ENCODE measurements at regions not wholly inside any gene's neighbourhood (a gene's known extent, or its start where the extent isn't known, plus 50 kb on each side); places are given as distances from the start of the nearest gene placed in this dataset.

DNA sequence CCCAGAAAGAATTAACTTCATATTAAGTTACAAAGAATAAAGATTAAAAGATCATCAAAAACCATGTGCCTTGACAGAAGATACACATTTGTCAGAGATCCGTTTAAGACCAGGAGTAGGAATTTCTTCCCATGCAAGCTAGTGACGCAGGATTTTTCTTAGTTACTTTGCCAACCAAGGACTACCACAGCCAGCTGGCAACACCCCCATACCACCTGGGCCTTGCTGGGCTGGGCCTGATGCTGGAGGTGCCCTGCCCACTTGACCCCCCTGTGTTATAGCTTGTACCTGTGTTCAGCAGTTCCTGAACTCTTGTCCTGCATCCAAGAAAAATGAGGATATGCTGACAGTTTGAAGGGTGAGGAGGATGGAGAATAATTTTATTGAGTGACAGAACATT is 290.9 kb upstream of the SMC2 start:
- no peaks in the 10 kb centered on the region for H3K4me1 Mint-ChIP-seq
- no peak overlapping the region for H3K4me3 Mint-ChIP-seq
- no peak for DNase-seq (ENCODE audit: low spot score in 2 of 2)
- no peak overlapping the region for H3K27ac Mint-ChIP-seq
- peaks cover 6% of the 10 kb centered on the region for H3K9me3 Mint-ChIP-seq
- no peaks in the 10 kb centered on the region for H3K36me3 Mint-ChIP-seq
- no peak for ATAC-seq

DNA sequence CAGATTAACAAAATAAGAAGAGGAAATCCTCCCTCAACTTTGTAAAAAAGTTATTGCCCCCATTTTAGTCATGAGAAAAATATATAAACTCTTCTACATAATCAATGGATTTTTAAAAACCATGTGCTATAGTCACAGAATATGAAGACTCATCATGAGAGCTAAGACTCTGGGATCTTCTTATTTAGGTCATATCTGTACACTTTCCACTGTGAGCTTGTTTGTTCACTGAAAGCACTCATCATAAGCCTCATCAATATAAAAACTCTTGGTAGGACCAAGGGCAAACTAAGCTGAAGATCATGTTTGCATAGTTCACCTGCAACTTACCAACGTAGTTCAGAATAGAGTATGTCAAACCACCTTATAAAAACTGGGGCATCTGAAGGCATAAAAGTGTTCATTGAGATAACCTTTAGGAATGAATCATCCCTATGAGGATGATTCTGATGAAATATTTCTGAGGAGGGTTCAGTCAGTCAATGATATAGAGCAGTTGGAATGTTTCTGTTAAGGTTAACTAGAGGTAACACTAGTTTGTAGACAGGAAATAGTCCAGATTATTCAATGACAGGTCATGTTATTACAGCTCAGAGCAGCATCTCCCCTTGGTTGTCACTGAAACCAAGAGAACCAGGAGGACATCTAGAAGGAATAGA is 289.9 kb upstream of the SMC2 start:
- no peak for ATAC-seq
- Mint-ChIP-seq H3K4me1 (no peaks in the 10 kb centered on the region), H3K27ac (no peak overlapping the region), H3K4me3 (no peak overlapping the region), H3K36me3 (no peaks in the 10 kb centered on the region), H3K9me3 (peaks cover 6% of the 10 kb centered on the region)
- DNase-seq (ENCODE audit: low spot score in 2 of 2) = no peak

DNA sequence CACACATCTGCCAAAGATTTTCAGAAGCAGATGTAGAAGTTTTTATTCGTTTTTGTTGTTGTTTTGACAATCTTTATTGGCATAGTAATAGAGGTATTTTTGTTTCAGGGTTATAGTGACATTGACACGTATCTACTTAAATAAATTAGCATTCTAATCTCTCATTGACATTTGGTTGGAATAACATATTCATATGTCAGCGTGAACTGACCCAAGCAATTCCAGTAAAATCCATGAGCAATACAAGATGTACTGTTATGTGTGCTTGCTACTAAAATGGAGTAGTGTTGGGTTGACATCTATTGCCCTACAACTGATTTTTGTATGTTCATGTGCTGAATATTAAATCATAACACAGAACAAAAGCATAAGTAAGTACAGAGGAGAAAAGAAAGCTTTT is 284.4 kb upstream of the SMC2 start:
- Mint-ChIP-seq H3K4me3 (no peak overlapping the region), H3K27ac (no peak overlapping the region), H3K9me3 (peaks cover 3% of the 10 kb centered on the region), H3K4me1 (no peaks in the 10 kb centered on the region), H3K36me3 (no peaks in the 10 kb centered on the region)
- ATAC-seq (no peak), DNase-seq (ENCODE audit: low spot score in 2 of 2) (no peak)

DNA sequence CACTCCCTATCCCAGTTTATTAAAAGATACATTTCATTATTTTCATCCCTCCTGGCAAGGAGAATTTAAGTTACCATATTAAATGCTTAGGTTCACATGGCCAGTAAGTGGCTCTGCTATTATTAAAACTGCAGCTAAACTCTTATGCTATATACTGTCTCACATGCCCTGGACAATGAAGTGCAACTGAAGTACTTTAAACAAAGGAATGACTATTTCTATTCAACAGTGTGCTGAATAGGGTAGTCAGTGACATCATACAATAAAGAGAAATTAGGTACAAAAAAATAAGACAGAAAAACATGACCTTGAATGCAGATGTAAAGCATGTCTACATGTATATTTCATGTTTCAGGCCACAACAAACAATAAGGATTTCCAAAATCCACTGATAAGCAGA is 282.6 kb upstream of the SMC2 start:
- H3K27ac Mint-ChIP-seq = no peak overlapping the region
- no peaks in the 10 kb centered on the region for H3K9me3 Mint-ChIP-seq
- ATAC-seq (no peak), DNase-seq (ENCODE audit: low spot score in 2 of 2) (no peak)
- H3K4me1 Mint-ChIP-seq = no peaks in the 10 kb centered on the region
- H3K36me3 Mint-ChIP-seq = no peaks in the 10 kb centered on the region
- H3K4me3 Mint-ChIP-seq = no peak overlapping the region

DNA sequence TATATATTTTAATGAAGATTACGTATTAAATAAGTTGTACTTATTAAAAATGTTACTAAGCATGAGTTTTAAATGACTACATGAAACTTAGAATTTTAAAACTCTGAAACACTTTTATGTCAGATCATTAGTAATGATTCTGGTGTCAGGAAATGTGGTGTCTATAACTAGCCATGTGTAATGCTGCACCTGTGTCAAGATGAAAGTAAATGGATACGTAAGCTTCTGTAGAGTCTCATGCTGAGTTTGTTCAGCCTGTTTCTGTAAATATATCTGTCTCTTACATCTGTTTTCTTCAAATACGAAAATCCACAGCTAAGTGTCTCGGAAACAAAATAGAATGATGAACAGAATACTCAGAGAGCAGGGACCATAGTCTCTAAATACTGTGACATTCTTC is 278.0 kb upstream of the SMC2 start:
- H3K4me1 Mint-ChIP-seq = no peaks in the 10 kb centered on the region

DNA sequence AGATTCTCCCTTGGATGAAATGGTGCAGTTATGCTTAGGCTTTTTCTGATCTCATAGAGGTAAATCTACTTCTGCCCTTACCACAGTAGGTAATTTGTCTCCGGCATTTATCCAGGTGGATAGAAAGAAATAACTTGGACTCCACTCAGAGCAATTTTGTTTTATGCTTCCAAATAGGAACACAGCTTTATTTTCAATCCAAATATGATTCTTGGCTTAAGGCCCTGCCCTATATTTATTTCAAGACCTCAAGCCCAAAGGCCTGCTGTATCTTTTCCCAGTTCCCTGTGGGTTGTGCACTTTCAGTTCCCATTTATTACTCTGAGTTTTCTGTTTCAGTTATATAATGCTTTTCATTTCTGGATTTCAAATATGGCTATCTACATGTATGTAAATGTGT is 274.2 kb upstream of the SMC2 start:
- ATAC-seq = no peak
- H3K9me3 Mint-ChIP-seq = no peaks in the 10 kb centered on the region
- no peak for DNase-seq (ENCODE audit: low spot score in 2 of 2)
- H3K36me3 Mint-ChIP-seq = no peaks in the 10 kb centered on the region
- no peak overlapping the region for H3K4me3 Mint-ChIP-seq
- H3K4me1 Mint-ChIP-seq = no peaks in the 10 kb centered on the region
- no peak overlapping the region for H3K27ac Mint-ChIP-seq

More for the DNA sequence above, 278.0 kb upstream of the SMC2 start:
- H3K9me3 Mint-ChIP-seq = no peaks in the 10 kb centered on the region
- no peaks in the 10 kb centered on the region for H3K36me3 Mint-ChIP-seq
- no peak overlapping the region for H3K27ac Mint-ChIP-seq
- H3K4me3 Mint-ChIP-seq = no peak overlapping the region
- DNase-seq (ENCODE audit: low spot score in 2 of 2) = no peak
- ATAC-seq = no peak

DNA sequence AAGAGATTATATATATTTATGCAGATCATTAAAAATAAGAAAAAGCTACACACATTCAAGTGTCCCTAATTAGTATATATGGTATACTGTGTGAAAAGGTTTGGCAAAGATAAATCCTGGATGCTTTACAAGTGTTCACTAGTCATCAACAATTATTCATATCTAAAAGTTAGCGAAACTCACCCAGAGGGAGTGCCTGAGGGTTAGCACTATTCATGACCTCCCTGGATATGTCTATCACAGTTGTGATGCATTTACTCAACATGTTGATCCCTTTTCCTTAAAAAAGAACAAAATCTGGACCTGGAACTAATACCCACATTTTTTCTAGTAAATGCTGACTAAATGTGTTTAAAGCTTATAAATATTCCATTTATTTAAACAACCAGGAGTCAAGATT is 273.0 kb upstream of the SMC2 start:
- Mint-ChIP-seq H3K9me3 (no peaks in the 10 kb centered on the region), H3K36me3 (no peaks in the 10 kb centered on the region), H3K27ac (no peak overlapping the region), H3K4me1 (no peaks in the 10 kb centered on the region), H3K4me3 (no peak overlapping the region)
- DNase-seq (ENCODE audit: low spot score in 2 of 2) (no peak), ATAC-seq (no peak)

DNA sequence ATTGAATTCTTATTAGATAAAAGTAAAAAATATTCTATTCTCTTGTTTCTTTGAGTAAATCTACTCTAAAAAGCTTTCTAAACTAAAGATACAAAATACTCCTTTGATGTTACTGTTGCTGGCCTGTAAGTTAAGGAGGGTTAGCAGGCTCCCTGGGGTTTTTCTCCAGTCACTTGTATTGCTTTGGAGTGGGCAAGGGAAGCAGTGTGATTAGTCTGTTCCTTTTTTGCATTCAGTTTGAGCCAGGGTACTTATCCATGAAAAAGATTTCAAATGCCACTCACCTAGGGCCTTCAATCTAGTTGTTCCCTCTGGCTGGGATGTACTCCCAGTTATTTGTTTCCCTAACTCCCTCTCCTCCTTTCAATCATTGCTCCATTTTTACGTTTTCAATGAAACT is 256.2 kb upstream of the SMC2 start:
- Mint-ChIP-seq H3K27ac (no peak overlapping the region), H3K4me1 (no peaks in the 10 kb centered on the region), H3K36me3 (no peaks in the 10 kb centered on the region), H3K4me3 (no peak overlapping the region), H3K9me3 (peaks cover 2% of the 10 kb centered on the region)
- no peak for ATAC-seq
- DNase-seq (ENCODE audit: low spot score in 2 of 2) = no peak

DNA sequence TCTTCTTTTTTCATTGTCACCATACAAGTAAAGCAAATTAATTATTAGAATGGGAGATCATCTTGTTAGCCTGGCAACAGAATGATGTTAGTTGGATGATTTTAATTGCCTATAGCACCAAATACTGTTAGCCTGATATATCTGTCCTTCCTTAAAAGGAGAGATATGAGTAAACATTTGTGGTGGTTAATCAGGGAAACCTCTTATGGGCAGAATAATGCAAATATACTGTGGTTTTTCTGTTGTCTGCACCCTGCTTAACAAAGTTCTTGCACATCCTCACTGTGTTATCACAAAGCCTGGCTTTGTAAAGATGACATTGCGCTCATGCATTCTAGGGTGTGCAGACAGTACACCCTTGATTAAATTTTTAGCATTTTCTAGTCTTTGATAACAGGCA is 254.9 kb upstream of the SMC2 start:
- H3K4me1 Mint-ChIP-seq = no peaks in the 10 kb centered on the region
- H3K4me3 Mint-ChIP-seq = no peak overlapping the region
- H3K9me3 Mint-ChIP-seq = peaks cover 2% of the 10 kb centered on the region
- DNase-seq (ENCODE audit: low spot score in 2 of 2) = no peak
- no peaks in the 10 kb centered on the region for H3K36me3 Mint-ChIP-seq
- no peak for ATAC-seq
- H3K27ac Mint-ChIP-seq = no peak overlapping the region

DNA sequence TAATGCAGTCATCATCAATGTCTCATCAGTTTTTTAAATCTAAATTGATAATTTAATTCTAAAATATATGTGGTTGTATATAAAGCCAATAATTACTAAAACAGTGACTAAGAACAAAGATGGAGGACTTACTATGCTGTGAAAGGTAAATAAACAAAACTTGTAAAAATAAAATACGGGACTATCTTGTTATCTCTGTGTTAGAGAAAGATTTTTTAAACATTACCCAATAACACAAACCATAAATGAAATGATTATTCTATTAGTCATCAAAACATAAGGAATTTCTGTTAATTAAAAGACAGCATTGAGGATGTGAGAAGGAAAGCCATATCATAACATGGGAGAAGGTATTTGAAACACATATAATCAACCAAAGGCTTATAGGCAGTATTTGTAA is 226.2 kb upstream of the SMC2 start:
- no peak for DNase-seq (ENCODE audit: low spot score in 2 of 2)
- no peak overlapping the region for H3K27ac Mint-ChIP-seq
- H3K36me3 Mint-ChIP-seq = no peaks in the 10 kb centered on the region
- no peak for ATAC-seq
- H3K4me1 Mint-ChIP-seq = no peaks in the 10 kb centered on the region
- H3K4me3 Mint-ChIP-seq = no peak overlapping the region
- H3K9me3 Mint-ChIP-seq = no peaks in the 10 kb centered on the region

DNA sequence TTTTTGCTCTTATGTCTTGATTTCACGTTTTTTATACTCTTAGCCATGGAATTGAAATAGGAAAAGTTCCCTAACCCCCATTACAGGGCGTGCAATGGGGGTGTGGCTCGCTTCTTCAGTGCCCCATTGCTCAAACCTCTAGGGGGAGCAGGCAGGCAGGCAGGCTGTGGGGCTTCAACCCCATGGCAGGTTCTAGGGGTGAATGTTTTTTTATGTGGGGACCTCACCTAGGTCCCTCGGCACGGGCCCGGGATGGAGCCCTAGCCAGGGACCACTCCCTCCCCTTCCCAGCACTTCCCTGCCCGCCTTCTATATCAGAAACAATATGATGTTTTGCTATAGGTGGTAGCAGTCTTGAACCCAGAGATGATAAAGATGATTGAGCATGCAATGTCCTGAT is 221.3 kb upstream of the SMC2 start:
- Mint-ChIP-seq H3K36me3 (no peaks in the 10 kb centered on the region), H3K9me3 (no peaks in the 10 kb centered on the region), H3K4me1 (no peaks in the 10 kb centered on the region), H3K4me3 (no peak overlapping the region), H3K27ac (no peak overlapping the region)
- ATAC-seq (no peak), DNase-seq (ENCODE audit: low spot score in 2 of 2) (no peak)

DNA sequence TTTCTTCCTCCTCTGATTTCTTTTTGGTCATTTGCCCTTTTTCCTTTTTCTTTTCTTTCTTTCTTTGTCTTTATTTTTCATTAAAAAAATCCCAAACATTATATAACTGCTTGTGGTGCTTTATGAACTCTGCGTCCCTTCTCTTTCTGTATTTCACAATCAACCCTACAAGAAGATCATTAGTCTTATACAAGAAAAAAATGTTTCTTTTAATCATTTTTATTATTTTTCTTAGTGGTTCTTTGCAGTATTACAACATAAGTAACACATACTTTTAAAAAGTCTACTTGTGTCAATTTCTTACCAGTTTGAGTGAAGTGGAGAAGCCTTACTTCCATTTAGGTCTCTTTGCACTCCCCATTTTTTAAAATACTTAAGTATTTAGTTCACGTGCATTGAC is 212.7 kb upstream of the SMC2 start:
- ATAC-seq = no peak
- Mint-ChIP-seq H3K4me1 (no peaks in the 10 kb centered on the region), H3K4me3 (no peak overlapping the region), H3K36me3 (no peaks in the 10 kb centered on the region), H3K27ac (no peak overlapping the region), H3K9me3 (no peaks in the 10 kb centered on the region)
- DNase-seq (ENCODE audit: low spot score in 2 of 2) = no peak

DNA sequence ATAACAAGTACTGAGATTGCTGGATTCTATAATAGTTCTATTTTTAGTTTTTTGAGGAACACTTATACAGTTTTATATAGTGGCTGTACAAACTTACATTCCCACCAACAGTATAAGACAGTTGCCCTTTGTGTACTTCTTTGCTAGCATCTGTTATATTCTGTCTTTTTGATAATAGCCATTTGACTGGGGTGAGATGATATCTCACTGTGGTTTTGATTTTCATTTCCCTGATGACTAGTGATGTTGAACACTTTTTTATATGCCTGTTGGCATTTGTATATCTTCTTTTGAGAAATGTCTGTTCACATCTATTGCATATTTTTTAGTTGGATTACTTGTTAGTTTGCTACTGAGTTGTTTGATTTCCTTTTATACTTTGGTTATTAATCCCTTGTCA is 204.1 kb upstream of the SMC2 start:
- H3K4me1 Mint-ChIP-seq = no peaks in the 10 kb centered on the region
- no peak for DNase-seq (ENCODE audit: low spot score in 2 of 2)
- no peak overlapping the region for H3K27ac Mint-ChIP-seq
- ATAC-seq = no peak
- no peaks in the 10 kb centered on the region for H3K9me3 Mint-ChIP-seq
- no peaks in the 10 kb centered on the region for H3K36me3 Mint-ChIP-seq
- no peak overlapping the region for H3K4me3 Mint-ChIP-seq

DNA sequence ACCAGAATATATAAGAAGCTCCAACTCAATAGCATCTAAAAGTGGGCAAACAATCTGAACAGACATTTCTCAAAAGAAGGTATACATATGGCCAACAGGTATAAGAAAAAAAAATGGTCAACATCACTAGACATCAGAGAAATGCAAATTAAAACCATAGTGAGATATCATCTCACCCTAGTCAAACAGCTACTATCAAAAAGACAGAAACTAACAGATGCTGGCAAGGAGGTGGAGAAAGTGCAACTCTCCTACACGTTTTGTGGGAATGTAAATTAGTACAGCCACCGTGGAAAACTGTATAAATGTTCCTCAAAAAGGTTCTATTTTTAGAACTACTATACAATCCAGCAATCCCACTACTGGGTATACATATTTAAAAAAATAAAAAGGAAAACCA is 199.9 kb upstream of the SMC2 start:
- ATAC-seq (no peak), DNase-seq (ENCODE audit: low spot score in 2 of 2) (no peak)
- Mint-ChIP-seq H3K4me3 (no peak overlapping the region), H3K4me1 (no peaks in the 10 kb centered on the region), H3K9me3 (no peaks in the 10 kb centered on the region), H3K27ac (no peak overlapping the region), H3K36me3 (no peaks in the 10 kb centered on the region)

DNA sequence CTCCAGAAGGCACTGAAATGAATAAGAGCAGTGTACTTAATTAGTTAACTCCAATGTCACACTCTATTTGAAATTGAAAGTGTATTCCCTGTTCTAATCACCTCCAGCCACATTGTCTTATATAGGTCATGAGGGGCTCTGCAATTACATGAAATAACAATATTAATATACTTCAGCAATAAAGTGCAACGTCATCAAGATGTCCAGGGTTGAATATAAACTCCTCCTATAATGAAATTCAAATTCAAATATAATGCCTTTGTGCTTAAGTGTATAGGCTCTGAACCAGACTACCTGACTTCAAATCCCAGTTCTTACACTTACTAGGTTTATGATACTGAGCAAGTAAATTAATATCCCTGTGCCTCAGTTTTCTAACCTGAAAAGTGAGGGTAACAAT is 195.6 kb upstream of the SMC2 start:
- DNase-seq (ENCODE audit: low spot score in 2 of 2) = no peak
- no peak overlapping the region for H3K27ac Mint-ChIP-seq
- no peak overlapping the region for H3K4me3 Mint-ChIP-seq
- ATAC-seq = no peak
- no peaks in the 10 kb centered on the region for H3K36me3 Mint-ChIP-seq
- H3K9me3 Mint-ChIP-seq = peaks cover 2% of the 10 kb centered on the region
- no peaks in the 10 kb centered on the region for H3K4me1 Mint-ChIP-seq

DNA sequence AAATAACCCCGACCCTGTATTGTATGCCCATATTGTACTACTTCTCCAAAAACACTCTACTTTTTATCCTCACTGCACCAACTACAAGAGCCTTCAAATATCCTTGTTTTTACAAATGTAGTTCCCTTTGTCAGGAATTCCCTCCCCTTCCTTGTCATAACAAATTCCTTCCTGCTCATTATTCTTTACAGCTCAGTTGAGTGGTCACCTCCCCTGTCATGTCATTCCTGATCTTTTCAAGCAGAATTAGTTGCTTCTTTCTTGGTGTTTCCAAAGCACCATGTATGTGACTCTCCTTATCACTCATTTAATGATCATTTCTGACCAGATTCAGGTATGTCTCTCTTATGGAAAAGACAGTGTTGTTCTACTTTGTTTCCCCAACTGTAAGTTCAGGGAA is 194.2 kb upstream of the SMC2 start:
- Mint-ChIP-seq H3K27ac (no peak overlapping the region), H3K4me3 (no peak overlapping the region), H3K9me3 (peaks cover 3% of the 10 kb centered on the region), H3K36me3 (no peaks in the 10 kb centered on the region), H3K4me1 (no peaks in the 10 kb centered on the region)
- ATAC-seq = no peak
- no peak for DNase-seq (ENCODE audit: low spot score in 2 of 2)

DNA sequence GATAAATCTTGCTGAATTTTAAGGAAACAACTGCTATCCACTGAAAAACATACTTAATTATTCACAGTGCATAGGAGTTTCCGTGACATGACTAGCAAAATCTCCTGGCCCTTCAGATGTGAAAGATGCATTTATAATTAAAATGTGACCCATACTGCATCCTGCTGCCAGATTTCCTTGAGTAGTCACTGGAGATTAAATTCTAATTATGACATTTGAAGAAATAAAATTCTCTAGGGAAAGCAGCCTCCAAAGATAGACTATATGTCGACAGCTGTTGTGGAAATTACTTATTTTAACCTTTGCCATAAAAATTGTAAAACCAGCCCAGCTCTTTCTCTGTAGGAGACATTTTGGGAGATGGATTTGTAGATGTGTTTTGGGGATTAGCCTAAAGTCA is 193.6 kb upstream of the SMC2 start:
- H3K4me1 Mint-ChIP-seq = no peaks in the 10 kb centered on the region
- no peak for ATAC-seq
- H3K9me3 Mint-ChIP-seq = peaks cover 3% of the 10 kb centered on the region
- no peak overlapping the region for H3K4me3 Mint-ChIP-seq
- H3K36me3 Mint-ChIP-seq = no peaks in the 10 kb centered on the region
- DNase-seq (ENCODE audit: low spot score in 2 of 2) = no peak
- no peak overlapping the region for H3K27ac Mint-ChIP-seq
